ENCODE measurements at regions not wholly inside any gene's neighbourhood (a gene's known extent, or its start where the extent isn't known, plus 50 kb on each side); places are given as distances from the start of the nearest gene placed in this dataset.

DNA sequence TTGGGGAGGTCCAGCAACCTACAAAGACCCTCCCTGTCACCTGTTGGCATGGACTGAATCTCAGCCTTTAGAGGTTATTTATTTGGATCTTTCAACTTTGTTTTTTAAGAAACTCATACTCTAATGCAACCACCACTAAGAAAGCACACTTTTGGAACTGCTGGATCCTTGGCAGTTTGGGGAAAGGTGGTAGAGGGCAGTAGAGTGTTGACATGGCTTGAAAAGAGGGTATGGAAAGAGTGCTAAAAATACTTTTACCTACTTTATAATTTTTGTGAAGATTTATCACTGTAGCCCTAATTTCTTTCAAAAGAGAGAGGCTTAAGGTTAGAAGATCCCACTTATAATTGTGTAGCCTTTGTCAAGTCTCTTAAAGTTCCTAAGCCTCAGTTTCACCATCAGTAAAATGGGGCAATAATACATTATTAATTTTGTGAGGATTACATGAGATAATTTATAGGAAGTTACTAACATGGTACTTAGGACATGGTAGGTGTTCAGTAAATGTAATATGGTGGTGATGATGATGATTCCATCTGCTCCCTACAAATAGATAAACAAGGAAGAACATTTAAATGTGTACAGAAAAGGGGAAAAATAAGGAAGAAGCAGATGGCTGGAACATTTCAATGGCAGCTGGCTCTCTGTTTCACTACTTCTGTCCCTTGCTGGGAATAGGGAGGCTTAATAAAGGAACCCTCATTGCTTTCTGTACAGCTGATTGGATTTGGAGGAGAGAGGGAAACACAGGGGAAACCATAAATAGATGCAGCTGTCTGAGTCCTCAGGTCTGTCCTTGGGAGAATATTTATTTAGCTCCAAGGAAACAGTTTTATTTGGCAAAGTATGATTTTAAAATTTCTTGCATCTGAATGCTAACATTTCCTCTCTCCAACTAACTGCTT is 208.4 kb upstream of the ADAMTS9 start:
- no peak for DNase-seq (ENCODE audit: low read depth in 3 of 3, low spot score in 2 of 3)

DNA sequence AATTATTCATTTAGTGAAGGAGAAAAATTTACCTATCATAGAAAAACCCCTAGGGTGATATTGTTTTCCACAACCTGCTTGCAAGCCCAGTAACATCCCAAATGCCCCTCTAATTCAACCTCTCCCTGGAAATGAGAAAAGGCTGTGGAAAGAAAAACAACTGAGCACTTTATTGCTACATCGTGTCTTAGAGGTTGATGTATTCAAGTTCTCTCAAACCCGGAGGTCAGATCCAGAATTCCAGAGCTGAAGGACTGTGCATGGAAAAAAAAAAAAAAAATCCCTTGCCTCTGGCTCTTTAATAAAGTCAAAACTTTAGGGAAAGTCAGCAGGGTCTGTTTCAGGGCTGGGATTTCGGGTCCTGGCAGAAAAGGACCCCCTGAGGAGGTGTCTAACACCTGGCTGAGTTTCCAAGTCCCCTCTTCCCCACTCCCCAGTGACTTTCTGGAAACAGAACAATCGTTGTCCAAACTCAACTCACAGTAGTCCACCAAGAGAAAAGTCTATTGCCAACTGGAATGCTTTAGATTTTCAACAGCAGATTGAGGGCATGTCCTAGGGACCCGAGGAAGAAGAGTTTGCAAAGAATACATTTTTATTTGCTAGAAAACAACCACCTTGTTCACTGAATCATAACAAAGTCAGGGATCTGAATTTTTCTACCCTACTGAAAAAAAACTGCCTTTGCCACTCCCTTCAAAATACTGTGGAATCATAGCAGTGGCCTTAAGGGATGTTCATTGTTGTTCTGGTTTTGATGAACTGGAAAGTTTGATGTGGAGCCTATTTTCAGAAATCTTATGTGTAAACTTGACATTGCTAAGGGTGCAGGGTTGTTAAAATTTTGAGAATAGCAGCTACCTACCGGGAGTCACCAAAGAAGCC is 207.5 kb upstream of the ADAMTS9 start:
- DNase-seq (ENCODE audit: low read depth in 3 of 3, low spot score in 2 of 3): no peak

DNA sequence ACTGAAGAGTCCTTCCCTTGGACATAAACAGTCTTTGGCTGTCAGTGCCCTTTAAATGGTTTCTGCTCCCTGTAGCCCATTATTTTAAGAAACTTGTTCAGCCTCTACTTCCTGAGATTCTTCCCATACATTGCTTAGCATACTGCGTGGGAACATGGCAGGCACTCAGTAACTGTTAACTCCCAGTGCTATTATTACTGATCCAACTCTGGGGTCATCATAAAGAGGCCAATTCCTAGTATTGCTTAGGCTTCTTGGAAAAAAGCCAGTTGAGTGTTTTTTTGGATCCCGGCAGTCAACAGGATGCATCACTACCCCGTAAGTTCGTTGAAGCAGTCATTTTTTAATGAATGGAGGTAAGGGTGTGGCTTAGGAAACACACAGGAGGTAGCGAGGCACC is 206.2 kb upstream of the ADAMTS9 start:
- DNase-seq (ENCODE audit: low read depth in 3 of 3, low spot score in 2 of 3): no peak

- no peak for DNase-seq (ENCODE audit: low read depth in 3 of 3, low spot score in 2 of 3)
Measured at GRCh38 chr3:64892671-64893309, 205.0 kb upstream of the ADAMTS9 start.

DNA sequence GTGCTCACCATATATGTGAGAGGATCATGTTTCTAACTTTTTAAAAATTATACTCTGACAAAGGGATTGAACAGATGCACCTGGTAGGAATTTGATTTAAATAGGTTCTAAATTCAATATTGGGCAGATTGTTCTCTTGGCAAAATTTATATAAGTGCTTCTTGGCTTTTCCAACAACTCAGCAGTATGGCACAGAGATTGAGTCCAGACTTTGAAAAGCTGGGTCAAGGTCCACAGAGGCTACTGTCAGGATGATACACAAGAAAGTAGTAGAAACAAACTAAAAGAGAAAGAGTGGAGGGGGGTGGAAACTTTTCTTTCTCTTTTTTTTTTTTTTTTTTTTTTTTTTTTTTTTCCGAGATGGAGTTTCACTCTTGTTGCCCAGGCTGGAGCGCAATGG is 203.2 kb upstream of the ADAMTS9 start:
- no peak for DNase-seq (ENCODE audit: low read depth in 3 of 3, low spot score in 2 of 3)

DNA sequence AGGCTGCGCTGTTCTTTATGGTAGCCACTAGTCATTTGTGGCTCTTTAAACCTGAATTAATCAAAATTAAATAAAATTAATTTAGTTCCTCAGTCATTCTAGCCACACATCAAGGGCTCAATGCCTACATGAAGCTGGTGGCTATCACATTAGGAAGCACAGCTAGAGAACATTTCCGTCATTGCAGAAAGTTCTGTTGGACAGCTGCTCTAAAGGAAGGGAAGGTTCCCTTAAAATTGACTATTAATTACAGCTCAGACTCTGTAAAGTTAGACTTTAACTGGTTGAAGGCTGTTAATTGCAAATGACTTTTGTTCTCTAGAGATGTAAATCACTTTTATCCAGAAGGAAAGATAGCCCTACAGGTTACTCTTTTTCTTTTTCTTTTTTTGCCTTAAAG is 202.7 kb upstream of the ADAMTS9 start:
- DNase-seq (ENCODE audit: low read depth in 3 of 3, low spot score in 2 of 3): no peak

DNA sequence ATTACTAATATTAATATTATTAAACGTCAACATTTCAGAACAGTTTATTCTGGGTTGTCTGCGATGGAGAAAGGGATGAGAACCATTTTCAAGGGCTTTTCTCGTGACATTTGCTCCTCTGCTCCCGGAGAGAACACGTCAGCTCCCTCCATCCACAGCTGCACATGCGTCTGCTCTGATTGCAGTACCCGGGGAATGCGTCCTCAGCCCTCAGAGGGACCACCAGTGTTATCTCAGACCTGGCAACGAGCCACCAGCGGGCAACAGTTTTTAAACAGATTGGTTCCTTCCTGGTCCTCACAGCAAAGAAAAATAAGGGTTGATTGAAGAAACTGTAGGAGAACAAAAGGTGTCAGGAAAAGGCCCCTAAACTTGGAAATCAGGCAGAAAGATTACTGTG is 202.2 kb upstream of the ADAMTS9 start:
- no peak for DNase-seq (ENCODE audit: low read depth in 3 of 3, low spot score in 2 of 3)

GRCh38 chr3:64888840-64889392 is 201.1 kb upstream of the ADAMTS9 start:
- DNase-seq (ENCODE audit: low read depth in 3 of 3, low spot score in 2 of 3): no peak

- DNase-seq (ENCODE audit: low read depth in 3 of 3, low spot score in 2 of 3): no peak
Measured at GRCh38 chr3:64888165-64888564, 200.4 kb upstream of the ADAMTS9 start.

DNA sequence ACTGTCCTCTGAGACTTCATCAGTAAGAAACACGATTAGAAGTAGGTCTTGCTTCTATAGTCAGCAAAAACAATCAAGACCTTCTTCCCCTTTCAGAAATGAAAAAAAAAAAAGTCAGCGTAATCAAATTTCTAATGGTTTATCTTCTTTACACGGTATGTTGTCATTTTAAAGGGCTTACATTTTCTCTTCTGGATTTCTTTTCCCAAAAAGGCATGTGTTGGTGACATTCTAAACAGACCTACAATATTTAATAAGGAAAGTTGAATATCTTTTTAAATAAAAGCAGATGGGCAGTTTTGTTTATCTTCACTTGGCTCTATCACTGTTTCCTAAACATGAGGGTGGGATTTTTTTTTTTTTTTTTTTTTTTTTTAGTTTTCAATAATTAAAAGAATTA is 197.3 kb upstream of the ADAMTS9 start:
- DNase-seq (ENCODE audit: low read depth in 3 of 3, low spot score in 2 of 3): no peak

GRCh38 chr3:64884536-64884935 is 196.7 kb upstream of the ADAMTS9 start:
- DNase-seq (ENCODE audit: low read depth in 3 of 3, low spot score in 2 of 3): no peak

- DNase-seq (ENCODE audit: low read depth in 3 of 3, low spot score in 2 of 3): no peak
Measured at GRCh38 chr3:64880916-64881315, 193.1 kb upstream of the ADAMTS9 start.

DNA sequence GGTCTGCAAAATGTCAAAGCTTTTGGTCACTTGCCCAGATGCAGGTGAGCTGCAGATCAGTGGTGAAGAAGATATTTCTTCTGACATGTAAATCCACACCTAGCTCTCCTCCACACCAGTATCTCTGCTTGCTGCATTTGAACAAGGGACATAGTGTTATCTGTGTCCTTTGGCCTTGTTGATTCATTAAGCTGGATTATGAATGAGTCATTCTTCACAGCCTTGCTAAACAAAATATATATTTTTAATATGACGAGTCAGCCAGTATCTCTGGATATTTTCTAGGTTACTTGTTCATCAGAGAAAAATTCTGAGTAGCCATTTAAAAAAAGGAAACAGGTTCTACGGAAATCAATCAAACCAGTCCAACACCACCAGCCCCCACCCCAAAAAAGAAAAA is 190.6 kb upstream of the ADAMTS9 start:
- DNase-seq (ENCODE audit: low read depth in 3 of 3, low spot score in 2 of 3): no peak

GRCh38 chr3:64873400-64873799 is 185.6 kb upstream of the ADAMTS9 start:
- no peak for DNase-seq (ENCODE audit: low read depth in 3 of 3, low spot score in 2 of 3)

GRCh38 chr3:64872345-64872744 is 184.5 kb upstream of the ADAMTS9 start:
- no peak for DNase-seq (ENCODE audit: low read depth in 3 of 3, low spot score in 2 of 3)

- DNase-seq (ENCODE audit: low read depth in 3 of 3, low spot score in 2 of 3): no peak
Measured at GRCh38 chr3:64871834-64872249, 184.0 kb upstream of the ADAMTS9 start.

- no peak for DNase-seq (ENCODE audit: low read depth in 3 of 3, low spot score in 2 of 3)
Measured at GRCh38 chr3:64870876-64871646, 183.3 kb upstream of the ADAMTS9 start.

GRCh38 chr3:64867224-64867623 is 179.4 kb upstream of the ADAMTS9 start:
- no peak for DNase-seq (ENCODE audit: low read depth in 3 of 3, low spot score in 2 of 3)

GRCh38 chr3:64865839-64866570 is 178.2 kb upstream of the ADAMTS9 start:
- no peak for DNase-seq (ENCODE audit: low read depth in 3 of 3, low spot score in 2 of 3)
